GM12891 (cell line): ENCODE measurements at regions not wholly inside any gene's neighbourhood (a gene's known extent, or its start where the extent isn't known, plus 50 kb on each side); places are given as distances from the start of the nearest gene placed in this dataset.

Source experiments
- POLR2A ChIP-seq: IDR thresholded peaks from 2 replicates; pipeline ENCODE4 v1.6.1; 2011; ENCODE audit warnings: low read depth, low read length, control low read depth
- POLR2AphosphoS5 ChIP-seq: IDR thresholded peaks from 2 replicates; pipeline ENCODE4 v1.6.1; 2011; ENCODE audit warnings: low read depth, low read length, control low read depth
- POU2F2 ChIP-seq: IDR thresholded peaks from 2 replicates; pipeline ENCODE4 v1.6.1; 2011; ENCODE audit warnings: low read depth, mild to moderate bottlenecking, control low read depth, low read length, moderate library complexity
- TAF1 ChIP-seq: IDR thresholded peaks from 2 replicates; pipeline ENCODE4 v1.6.1; 2011; ENCODE audit warnings: low read depth, low read length, control low read depth

- TF ChIP-seq POLR2A: no peak
- no peak for TF ChIP-seq TAF1
- no peak for TF ChIP-seq POU2F2
- no peak for TF ChIP-seq POLR2AphosphoS5
Observed at GRCh38 chr13:20350382-20350763, 118.3 kb upstream of the GJB6 start.
